ENCODE measurements at regions not wholly inside any gene's neighbourhood (a gene's known extent, or its start where the extent isn't known, plus 50 kb on each side); places are given as distances from the start of the nearest gene placed in this dataset.
"Not testable (repeated sequence)": the region's sequence is repeated elsewhere in the genome, so short reads cannot be mapped to it uniquely, and the experiment has no call there.

GRCh38 chr1:181318858-181319235 lies 164.5 kb upstream of the CACNA1E start:
- TF ChIP-seq CTCF (IDR thresholded peaks at IDR 0.05; ENCODE audit: insufficient read depth, low read depth, low read length) = no peak
- no peak for DNase-seq (ENCODE audit: low read depth)
- H3K4me3 ChIP-seq (ENCODE audit: low read depth, low read length) = no peak overlapping the region

- no peak for TF ChIP-seq CTCF (IDR thresholded peaks at IDR 0.05; ENCODE audit: insufficient read depth, low read depth, low read length)
- no peak for DNase-seq (ENCODE audit: low read depth)
- no peak overlapping the region for H3K4me3 ChIP-seq (ENCODE audit: low read depth, low read length)
Measured at GRCh38 chr1:181319907-181320306, 163.4 kb upstream of the CACNA1E start.

- DNase-seq (ENCODE audit: low read depth) = no peak
- H3K4me3 ChIP-seq (ENCODE audit: low read depth, low read length) = no peak overlapping the region
- no peak for TF ChIP-seq CTCF (IDR thresholded peaks at IDR 0.05; ENCODE audit: insufficient read depth, low read depth, low read length)
Measured at GRCh38 chr1:181324797-181325616, 158.3 kb upstream of the CACNA1E start.

GRCh38 chr1:181325765-181326164 lies 157.6 kb upstream of the CACNA1E start:
- H3K4me3 ChIP-seq (ENCODE audit: low read depth, low read length) = not testable (repeated sequence)

GRCh38 chr1:181326348-181326747 lies 157.0 kb upstream of the CACNA1E start:
- no peak for TF ChIP-seq CTCF (IDR thresholded peaks at IDR 0.05; ENCODE audit: insufficient read depth, low read depth, low read length)
- H3K4me3 ChIP-seq (ENCODE audit: low read depth, low read length) = no peak overlapping the region
- no peak for DNase-seq (ENCODE audit: low read depth)

More at GRCh38 chr1:181325765-181326164, 157.6 kb upstream of the CACNA1E start:
- not testable (repeated sequence) for DNase-seq (ENCODE audit: low read depth)

- H3K4me3 ChIP-seq (ENCODE audit: low read depth, low read length) = no peak overlapping the region
- no peak for DNase-seq (ENCODE audit: low read depth)
- no peak for TF ChIP-seq CTCF (IDR thresholded peaks at IDR 0.05; ENCODE audit: insufficient read depth, low read depth, low read length)
Measured at GRCh38 chr1:181327796-181328195, 155.5 kb upstream of the CACNA1E start.

GRCh38 chr1:181334724-181335123 lies 148.6 kb upstream of the CACNA1E start:
- DNase-seq (ENCODE audit: low read depth) = no peak
- H3K4me3 ChIP-seq (ENCODE audit: low read depth, low read length) = no peak overlapping the region
- TF ChIP-seq CTCF (IDR thresholded peaks at IDR 0.05; ENCODE audit: insufficient read depth, low read depth, low read length) = no peak

Data from fibroblast of villous mesenchyme (primary cell).